ENCODE measurements at regions not wholly inside any gene's neighbourhood (a gene's known extent, or its start where the extent isn't known, plus 50 kb on each side); places are given as distances from the start of the nearest gene placed in this dataset.
"Not testable (repeated sequence)": the region's sequence is repeated elsewhere in the genome, so short reads cannot be mapped to it uniquely, and the experiment has no call there.

- H3K27me3 Mint-ChIP-seq (ENCODE audit: insufficient read depth); H3K36me3 ChIP-seq (ENCODE audit: control insufficient read depth, insufficient read depth, low read length); H3K27ac Mint-ChIP-seq; DNase-seq; H3K4me3 Mint-ChIP-seq; H3K4me1 ChIP-seq (ENCODE audit: control insufficient read depth, insufficient read depth, low read length); H3K4me3 ChIP-seq (ENCODE audit: low read length); H3K27ac ChIP-seq (ENCODE audit: low read depth, low read length); H3K9ac ChIP-seq (ENCODE audit: extremely low read depth, low read length, poor library complexity, severe bottlenecking); H3K27me3 ChIP-seq (ENCODE audit: control insufficient read depth, insufficient read depth, low read length, poor library complexity, severe bottlenecking); H3K4me1 Mint-ChIP-seq; H3K36me3 Mint-ChIP-seq (ENCODE audit: low read depth): not testable (repeated sequence)
- H3K9me3 ChIP-seq (ENCODE audit: control insufficient read depth, low read length), result peaks cover 17% of the 10 kb centered on the region
- H3K9me3 Mint-ChIP-seq, result peaks cover 38% of the 10 kb centered on the region
- 82 to 94% methylated on average over 2 to 7 of the region's 7 CpGs for WGBS, 2 experiments (ENCODE audit: insufficient coverage in 1 of 2, insufficient read length in 1 of 2)
These were observed 51.5 kb upstream of the CDC42EP3 start for GRCh38 chr2:37722971-37723370.

- 92 to 95% methylated on average over 1 of the region's 1 CpG for WGBS, 2 experiments (ENCODE audit: insufficient coverage in 1 of 2, insufficient read length in 1 of 2)
- no peaks in the 10 kb centered on the region for H3K27me3 ChIP-seq (ENCODE audit: control insufficient read depth, insufficient read depth, low read length, poor library complexity, severe bottlenecking)
These were observed 58.8 kb upstream of the CDC42EP3 start for GRCh38 chr2:37730037-37730818.

GRCh38 chr2:37732412-37732811 lies 61.0 kb upstream of the CDC42EP3 start:
- not testable (repeated sequence) for H3K27ac ChIP-seq (ENCODE audit: low read depth, low read length); H3K4me1 ChIP-seq (ENCODE audit: control insufficient read depth, insufficient read depth, low read length); H3K4me1 Mint-ChIP-seq; H3K36me3 ChIP-seq (ENCODE audit: control insufficient read depth, insufficient read depth, low read length); H3K9me3 Mint-ChIP-seq; H3K4me3 ChIP-seq (ENCODE audit: low read length); H3K36me3 Mint-ChIP-seq (ENCODE audit: low read depth); H3K27me3 Mint-ChIP-seq (ENCODE audit: insufficient read depth); H3K9me3 ChIP-seq (ENCODE audit: control insufficient read depth, low read length); H3K9ac ChIP-seq (ENCODE audit: extremely low read depth, low read length, poor library complexity, severe bottlenecking); H3K27me3 ChIP-seq (ENCODE audit: control insufficient read depth, insufficient read depth, low read length, poor library complexity, severe bottlenecking); H3K4me3 Mint-ChIP-seq; DNase-seq; H3K27ac Mint-ChIP-seq

More at GRCh38 chr2:37730037-37730818, 58.8 kb upstream of the CDC42EP3 start:
- peaks cover 9% of the 10 kb centered on the region for H3K27me3 Mint-ChIP-seq (ENCODE audit: insufficient read depth)
- H3K36me3 Mint-ChIP-seq (ENCODE audit: low read depth), result no peaks in the 10 kb centered on the region
- no peak overlapping the region for H3K27ac ChIP-seq (ENCODE audit: low read depth, low read length)
- no peaks in the 10 kb centered on the region for H3K4me1 Mint-ChIP-seq
- H3K36me3 ChIP-seq (ENCODE audit: control insufficient read depth, insufficient read depth, low read length), result no peaks in the 10 kb centered on the region
- H3K9ac ChIP-seq (ENCODE audit: extremely low read depth, low read length, poor library complexity, severe bottlenecking), result no peak overlapping the region
- no peak for DNase-seq
- H3K9me3 ChIP-seq (ENCODE audit: control insufficient read depth, low read length), result no peaks in the 10 kb centered on the region
- H3K27ac Mint-ChIP-seq, result no peak overlapping the region
- no peak overlapping the region for H3K4me3 ChIP-seq (ENCODE audit: low read length)
- no peak overlapping the region for H3K4me3 Mint-ChIP-seq
- TF ChIP-seq CTCF (conservative IDR thresholded peaks at IDR 0.05), result no peak
- peaks cover 11% of the 10 kb centered on the region for H3K9me3 Mint-ChIP-seq
- H3K4me1 ChIP-seq (ENCODE audit: control insufficient read depth, insufficient read depth, low read length), result no peaks in the 10 kb centered on the region

GRCh38 chr2:37733251-37733650 lies 61.8 kb upstream of the CDC42EP3 start:
- no peak overlapping the region for H3K27ac ChIP-seq (ENCODE audit: low read depth, low read length)
- H3K27me3 Mint-ChIP-seq (ENCODE audit: insufficient read depth), result peaks cover 9% of the 10 kb centered on the region
- peaks cover 1% of the 10 kb centered on the region for H3K9me3 Mint-ChIP-seq
- no peaks in the 10 kb centered on the region for H3K9me3 ChIP-seq (ENCODE audit: control insufficient read depth, low read length)
- H3K4me3 Mint-ChIP-seq, result no peak overlapping the region
- no peak overlapping the region for H3K4me3 ChIP-seq (ENCODE audit: low read length)
- DNase-seq, result no peak
- no peak overlapping the region for H3K9ac ChIP-seq (ENCODE audit: extremely low read depth, low read length, poor library complexity, severe bottlenecking)
- H3K36me3 Mint-ChIP-seq (ENCODE audit: low read depth), result no peaks in the 10 kb centered on the region
- peaks cover 14% of the 10 kb centered on the region for H3K4me1 Mint-ChIP-seq
- WGBS, 2 experiments (ENCODE audit: insufficient coverage in 1 of 2, insufficient read length in 1 of 2), result 30 to 78% methylated on average over 1 to 2 of the region's 2 CpGs
- no peaks in the 10 kb centered on the region for H3K27me3 ChIP-seq (ENCODE audit: control insufficient read depth, insufficient read depth, low read length, poor library complexity, severe bottlenecking)
- H3K36me3 ChIP-seq (ENCODE audit: control insufficient read depth, insufficient read depth, low read length), result no peaks in the 10 kb centered on the region
- no peak overlapping the region for H3K27ac Mint-ChIP-seq
- peaks cover 4% of the 10 kb centered on the region for H3K4me1 ChIP-seq (ENCODE audit: control insufficient read depth, insufficient read depth, low read length)
- no peak for TF ChIP-seq CTCF (conservative IDR thresholded peaks at IDR 0.05)

- H3K27ac Mint-ChIP-seq; H3K4me3 ChIP-seq (ENCODE audit: low read length); DNase-seq; H3K27me3 ChIP-seq (ENCODE audit: control insufficient read depth, insufficient read depth, low read length, poor library complexity, severe bottlenecking); H3K36me3 ChIP-seq (ENCODE audit: control insufficient read depth, insufficient read depth, low read length); H3K9ac ChIP-seq (ENCODE audit: extremely low read depth, low read length, poor library complexity, severe bottlenecking); H3K27ac ChIP-seq (ENCODE audit: low read depth, low read length); H3K4me3 Mint-ChIP-seq; H3K4me1 ChIP-seq (ENCODE audit: control insufficient read depth, insufficient read depth, low read length); H3K9me3 ChIP-seq (ENCODE audit: control insufficient read depth, low read length); H3K36me3 Mint-ChIP-seq (ENCODE audit: low read depth); H3K9me3 Mint-ChIP-seq; H3K27me3 Mint-ChIP-seq (ENCODE audit: insufficient read depth): not testable (repeated sequence)
- peaks cover 19% of the 10 kb centered on the region for H3K4me1 Mint-ChIP-seq
These were observed 62.5 kb upstream of the CDC42EP3 start for GRCh38 chr2:37733955-37734354.

GRCh38 chr2:37734891-37735523 lies 63.6 kb upstream of the CDC42EP3 start:
- H3K27me3 ChIP-seq (ENCODE audit: control insufficient read depth, insufficient read depth, low read length, poor library complexity, severe bottlenecking); H3K27ac ChIP-seq (ENCODE audit: low read depth, low read length); H3K4me1 ChIP-seq (ENCODE audit: control insufficient read depth, insufficient read depth, low read length); H3K9me3 Mint-ChIP-seq; H3K36me3 Mint-ChIP-seq (ENCODE audit: low read depth); H3K36me3 ChIP-seq (ENCODE audit: control insufficient read depth, insufficient read depth, low read length); H3K27ac Mint-ChIP-seq; H3K4me3 ChIP-seq (ENCODE audit: low read length); DNase-seq; H3K9ac ChIP-seq (ENCODE audit: extremely low read depth, low read length, poor library complexity, severe bottlenecking); H3K9me3 ChIP-seq (ENCODE audit: control insufficient read depth, low read length); H3K4me3 Mint-ChIP-seq; H3K27me3 Mint-ChIP-seq (ENCODE audit: insufficient read depth): not testable (repeated sequence)
- WGBS, 2 experiments (ENCODE audit: insufficient coverage in 1 of 2, insufficient read length in 1 of 2), result 80 to 98% methylated on average over 2 to 6 of the region's 8 CpGs
- H3K4me1 Mint-ChIP-seq, result peaks cover 19% of the 10 kb centered on the region

Measured in endodermal cell (in vitro differentiated cells).